Stimulated activated CD8-positive, alpha-beta memory T cell treated with anti-CD3 and anti-CD28 coated beads, Interleukin-4, amount 100 ng/mL, for 4 hours (primary cell): ENCODE measurements at regions not wholly inside any gene's neighbourhood (a gene's known extent, or its start where the extent isn't known, plus 50 kb on each side); places are given as distances from the start of the nearest gene placed in this dataset.

ENCODE experiments used
- DNase-seq, 2 donors: peaks; one replicate each; pipeline ENCODE4 v3.0.0-alpha.2; 2020; ENCODE audit warnings: low read depth in 2 of 2, low spot score in 1 of 2

- no peak for DNase-seq
These were observed 566.5 kb upstream of the PKN2 start for GRCh38 chr1:88117597-88117996.

GRCh38 chr1:88118176-88118845, 565.8 kb upstream of the PKN2 start:
- no peak for DNase-seq

GRCh38 chr1:88124614-88125013, 559.5 kb upstream of the PKN2 start:
- no peak for DNase-seq

- DNase-seq, result no peak
These were observed 557.6 kb upstream of the PKN2 start for GRCh38 chr1:88126467-88126866.

- DNase-seq, result no peak
These were observed 550.1 kb upstream of the PKN2 start for GRCh38 chr1:88133991-88134390.

GRCh38 chr1:88134983-88135921, 548.8 kb upstream of the PKN2 start:
- no peak for DNase-seq

- no peak for DNase-seq
These were observed 544.4 kb upstream of the PKN2 start for GRCh38 chr1:88139633-88140032.

GRCh38 chr1:88140325-88140724, 543.7 kb upstream of the PKN2 start:
- no peak for DNase-seq

GRCh38 chr1:88141499-88142074, 542.5 kb upstream of the PKN2 start:
- no peak for DNase-seq

GRCh38 chr1:88145752-88146151, 538.3 kb upstream of the PKN2 start:
- DNase-seq, result no peak

GRCh38 chr1:88149686-88150085, 534.4 kb upstream of the PKN2 start:
- no peak for DNase-seq

- DNase-seq, result no peak
These were observed 533.7 kb upstream of the PKN2 start for GRCh38 chr1:88150330-88150729.

- no peak for DNase-seq
These were observed 520.9 kb upstream of the PKN2 start for GRCh38 chr1:88163187-88163586.

GRCh38 chr1:88168126-88168525, 515.9 kb upstream of the PKN2 start:
- DNase-seq, result no peak

- no peak for DNase-seq
These were observed 514.9 kb upstream of the PKN2 start for GRCh38 chr1:88169139-88169538.

GRCh38 chr1:88169939-88170338, 514.1 kb upstream of the PKN2 start:
- no peak for DNase-seq

- DNase-seq, result no peak
These were observed 508.9 kb upstream of the PKN2 start for GRCh38 chr1:88175120-88175630.

- DNase-seq, result no peak
These were observed 508.3 kb upstream of the PKN2 start for GRCh38 chr1:88175631-88176226.

- DNase-seq, result no peak
These were observed 504.1 kb upstream of the PKN2 start for GRCh38 chr1:88179943-88180342.

- DNase-seq, result peak in 1 of 2 donors; percentile 9
These were observed 503.5 kb upstream of the PKN2 start for GRCh38 chr1:88180449-88181108.

GRCh38 chr1:88186911-88187310, 497.2 kb upstream of the PKN2 start:
- no peak for DNase-seq
